ENCODE measurements at regions not wholly inside any gene's neighbourhood (a gene's known extent, or its start where the extent isn't known, plus 50 kb on each side); places are given as distances from the start of the nearest gene placed in this dataset.

DNA sequence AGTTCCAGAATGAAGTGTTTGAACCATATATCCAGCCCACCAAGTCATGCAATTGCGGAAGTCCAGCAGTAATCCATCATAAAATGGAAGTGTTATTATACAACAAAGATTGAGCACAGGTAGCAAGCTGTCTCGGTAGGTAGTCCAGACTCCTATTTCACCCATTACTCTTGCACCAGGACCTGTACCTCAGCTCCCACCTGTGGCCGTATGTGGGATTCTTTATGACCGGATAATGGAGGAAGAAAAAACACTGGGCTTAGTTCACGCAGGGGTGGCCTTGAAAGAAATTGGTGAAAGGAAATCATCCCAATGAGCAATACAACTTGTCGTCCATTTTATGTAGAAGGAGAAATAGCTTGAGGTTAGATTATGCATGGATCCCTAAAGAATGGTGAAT lies 216.3 kb downstream of the ESM1 start:
- no peak overlapping the region for H3K27ac ChIP-seq
- TF ChIP-seq CTCF (conservative IDR thresholded peaks at IDR 0.05) (peak; percentile 23), ZFX (IDR thresholded peaks at IDR 0.05) (no peak)

DNA sequence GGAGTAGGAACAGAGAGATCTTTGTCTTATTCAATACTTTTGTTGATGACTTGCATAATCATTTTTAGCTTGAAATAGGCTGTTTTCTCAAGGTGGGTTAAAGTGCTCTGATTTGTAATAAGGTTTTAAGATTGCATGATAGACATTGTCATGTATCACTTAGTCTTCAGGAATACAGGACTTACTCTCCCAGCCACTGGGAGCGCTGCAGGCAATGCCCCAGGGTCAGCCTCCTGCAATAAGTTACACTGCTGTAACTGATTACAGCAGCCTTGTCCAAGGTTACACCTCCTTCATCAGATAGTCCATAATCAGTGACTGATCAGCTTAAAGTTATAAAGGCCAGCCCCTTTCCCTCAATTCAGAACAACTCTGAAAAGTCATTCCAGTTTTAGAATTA lies 218.6 kb downstream of the ESM1 start:
- TF ChIP-seq CTCF (conservative IDR thresholded peaks at IDR 0.05) (peak; percentile 64), ZFX (IDR thresholded peaks at IDR 0.05) (no peak)
- no peak overlapping the region for H3K27ac ChIP-seq

- H3K27ac ChIP-seq, result no peak overlapping the region
- no peak for TF ChIP-seq ZFX (IDR thresholded peaks at IDR 0.05)
- TF ChIP-seq CTCF (conservative IDR thresholded peaks at IDR 0.05), result no peak
Observed at GRCh38 chr5:54765165-54766028, 220.0 kb downstream of the ESM1 start.

GRCh38 chr5:54764102-54765090 lies 221.0 kb downstream of the ESM1 start:
- H3K27ac ChIP-seq, result no peak overlapping the region
- TF ChIP-seq CTCF (conservative IDR thresholded peaks at IDR 0.05) (no peak), ZFX (IDR thresholded peaks at IDR 0.05) (no peak)

- TF ChIP-seq ZFX (IDR thresholded peaks at IDR 0.05), result no peak
- TF ChIP-seq CTCF (conservative IDR thresholded peaks at IDR 0.05), result no peak
- H3K27ac ChIP-seq, result no peak overlapping the region
Observed at GRCh38 chr5:54761213-54761701, 224.1 kb downstream of the ESM1 start.

DNA sequence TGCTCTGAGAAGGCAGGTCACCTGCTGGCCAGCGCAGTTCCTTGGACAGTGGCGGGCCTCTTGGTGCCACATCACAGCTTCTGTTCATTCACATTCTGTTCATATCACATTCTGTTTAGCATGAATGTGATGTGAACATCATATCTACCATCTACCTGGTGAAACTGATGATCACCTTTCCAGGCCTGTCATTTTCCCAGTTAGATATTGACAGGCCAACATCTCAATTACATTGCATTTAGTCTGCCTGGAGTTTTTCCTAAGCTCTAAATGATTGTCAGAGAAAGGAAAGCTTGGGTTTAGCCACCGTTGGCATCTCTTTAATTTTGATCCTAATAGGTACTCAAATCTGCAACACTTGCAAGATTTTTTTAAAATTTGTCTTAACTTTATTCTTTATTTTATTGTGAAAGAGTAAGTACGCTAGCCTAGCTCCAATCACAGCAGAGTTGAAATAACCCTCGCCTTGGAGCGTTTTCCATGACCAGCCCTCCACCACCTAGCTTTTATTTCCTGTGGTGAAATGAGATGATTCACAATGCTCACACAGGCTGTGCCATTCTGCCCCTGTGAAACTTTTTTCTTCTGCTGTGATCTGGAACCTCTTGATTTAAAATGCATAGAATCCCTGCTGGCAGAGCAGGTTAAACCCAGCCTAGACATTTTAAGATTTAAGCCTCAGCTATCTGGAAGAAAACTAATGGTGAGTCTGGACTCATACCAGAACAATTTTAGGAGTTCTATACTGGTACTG lies 225.0 kb downstream of the ESM1 start:
- TF ChIP-seq CTCF (conservative IDR thresholded peaks at IDR 0.05) (no peak), ZFX (IDR thresholded peaks at IDR 0.05) (no peak)
- no peak overlapping the region for H3K27ac ChIP-seq
